ENCODE measurements at regions not wholly inside any gene's neighbourhood (a gene's known extent, or its start where the extent isn't known, plus 50 kb on each side); places are given as distances from the start of the nearest gene placed in this dataset.

DNA sequence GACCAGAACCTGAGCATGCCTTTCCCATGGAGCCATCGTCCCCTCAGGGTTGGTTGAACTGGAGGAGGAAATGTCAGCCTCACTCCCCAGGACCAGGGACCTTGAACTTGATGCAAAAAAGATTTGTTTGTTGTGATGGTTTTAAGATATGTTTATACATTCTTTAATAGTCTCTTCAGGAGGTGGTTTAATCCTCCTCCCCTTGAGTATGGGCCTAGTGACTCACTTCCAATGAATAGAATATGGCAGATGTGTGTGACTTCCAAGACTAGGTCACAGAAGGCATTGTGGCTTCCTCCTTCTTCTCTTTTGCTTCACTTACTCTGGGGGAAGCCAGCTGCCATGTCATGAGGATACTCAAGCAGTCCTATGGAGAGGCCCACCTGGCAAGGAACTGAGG, 81.7 kb upstream of the WNT4 start:
- no peak for TF ChIP-seq CTCF (IDR thresholded peaks at IDR 0.05)
- no peak for TF ChIP-seq EZH2 (IDR thresholded peaks at IDR 0.05; ENCODE audit: borderline replicate concordance, insufficient read depth, low read depth, low read length, poor library complexity, severe bottlenecking)
